ENCODE measurements at regions not wholly inside any gene's neighbourhood (a gene's known extent, or its start where the extent isn't known, plus 50 kb on each side); places are given as distances from the start of the nearest gene placed in this dataset.
A peak's percentile ranks its signal among the peaks of the same experiment; 100 is the strongest.

GRCh38 chr10:60643874-60644273 is 134.4 kb upstream of the CDK1 start:
- H3K4me3 ChIP-seq, result no peak overlapping the region
- 0% methylated on average over 1 of the region's 1 CpG for WGBS (ENCODE audit: insufficient coverage, low coverage, missing lambda C conversion rate)
- H4K20me1 ChIP-seq (replicated peaks; ENCODE audit: control insufficient read depth, insufficient read depth, low read length), result no peaks in the 10 kb centered on the region
- ChIA-PET POLR2A (no interaction called here), CTCF (ENCODE audit: low intra/inter-chr PET ratio) (interaction anchor here (1.3 kb wide), 1 partner anchor 203 kb away, joined by 4 read pairs; no protein-coding TSS in a partner anchor)
- no peak overlapping the region for H2AFZ ChIP-seq (ENCODE audit: low read depth, low read length)
- H3K4me2 ChIP-seq (ENCODE audit: insufficient read depth, low read length), result no peak overlapping the region
- no peaks in the 10 kb centered on the region for H3K79me2 ChIP-seq (ENCODE audit: control insufficient read depth, insufficient read depth, low read length)
- intact Hi-C loops (cut with micrococcal nuclease), result loop anchor here (10.0 kb wide), 1 partner anchor 309 kb away; no protein-coding TSS in a partner anchor
- peaks cover 0 to 3% of the 10 kb centered on the region in 2 experiments; a peak in 1 of 5 replicates for H3K4me1 ChIP-seq (replicated peaks in 1 of 2; ENCODE audit: control insufficient read depth in 2 of 2, insufficient read depth in 2 of 2, low read length in 2 of 2)
- H3K36me3 ChIP-seq (ENCODE audit: control insufficient read depth, insufficient read depth, low read length), result no peaks in the 10 kb centered on the region
- no peaks in the 10 kb centered on the region for H3K27me3 ChIP-seq (ENCODE audit: control insufficient read depth in 2 of 2, insufficient read depth in 2 of 2, low read length in 2 of 2)
- TF ChIP-seq TEAD4 (IDR thresholded peaks at IDR 0.05; ENCODE audit: low read length) (peak; percentile 38; the same call in 1 of the 2 replicates), TEAD4 (CRISPR knock-in tag; IDR thresholded peaks at IDR 0.05; ENCODE audit: borderline replicate concordance) (no peak), ZNF24 (IDR thresholded peaks at IDR 0.05) (no peak), ESRRA (IDR thresholded peaks at IDR 0.05; ENCODE audit: borderline replicate concordance, low read depth) (no peak), CBFA2T3 (IDR thresholded peaks at IDR 0.05) (peak; percentile 42), CBFA2T2 (conservative IDR thresholded peaks at IDR 0.05) (0 out of 2 replicates have a peak, but pooled peaks have one; percentile 13), ARID1B (IDR thresholded peaks at IDR 0.05) (0 out of 2 replicates have a peak, but pooled peaks have one; percentile 7), CCAR2 (IDR thresholded peaks at IDR 0.05; ENCODE audit: low read depth, low read length) (no peak)
- BruUV-seq (replicated peaks), result no TSS peak
- no peak overlapping the region for H3K27ac ChIP-seq (ENCODE audit: extremely low read depth, low read depth, low read length)
- in situ Hi-C loops (cut with MboI), result loop anchor here (25.0 kb wide), 1 partner anchor 432 kb away; no protein-coding TSS in a partner anchor
- ATAC-seq (no peak), DNase-seq (ENCODE audit: extremely low read depth in 1 of 4, low spot score in 3 of 4) (no peak), FAIRE-seq (no peak)
- H3K9me1 ChIP-seq (ENCODE audit: control insufficient read depth, insufficient read depth, low read length), result no peaks in the 10 kb centered on the region
- H3K9me3 ChIP-seq (replicated peaks; ENCODE audit: control insufficient read depth, insufficient read depth, low read depth, low read length), result no peaks in the 10 kb centered on the region
- no peak overlapping the region for H3K9ac ChIP-seq (ENCODE audit: insufficient read depth in 1 of 2, low read depth in 2 of 2, low read length in 2 of 2)

GRCh38 chr10:60629332-60629731 is 148.9 kb upstream of the CDK1 start:
- POLR2A ChIA-PET, result no interaction called here
- CTCF ChIA-PET (ENCODE audit: low intra/inter-chr PET ratio), result no interaction called here
- BruUV-seq (replicated peaks), result no TSS peak

More at GRCh38 chr10:60629332-60629731, 148.9 kb upstream of the CDK1 start:
- Histone ChIP-seq H2AFZ (ENCODE audit: low read depth, low read length) (no peak overlapping the region), H3K4me2 (ENCODE audit: insufficient read depth, low read length) (no peak overlapping the region), H3K9me3 (replicated peaks; ENCODE audit: control insufficient read depth, insufficient read depth, low read depth, low read length) (no peaks in the 10 kb centered on the region), H3K4me1 (replicated peaks in 1 of 2; ENCODE audit: control insufficient read depth in 2 of 2, insufficient read depth in 2 of 2, low read length in 2 of 2) (no peaks in the 10 kb centered on the region), H3K9me1 (ENCODE audit: control insufficient read depth, insufficient read depth, low read length) (no peaks in the 10 kb centered on the region), H3K9ac (ENCODE audit: insufficient read depth in 1 of 2, low read depth in 2 of 2, low read length in 2 of 2) (no peak overlapping the region), H3K27me3 (ENCODE audit: control insufficient read depth in 2 of 2, insufficient read depth in 2 of 2, low read length in 2 of 2) (no peaks in the 10 kb centered on the region), H3K36me3 (ENCODE audit: control insufficient read depth, insufficient read depth, low read length) (no peaks in the 10 kb centered on the region), H3K79me2 (ENCODE audit: control insufficient read depth, insufficient read depth, low read length) (no peaks in the 10 kb centered on the region), H4K20me1 (replicated peaks; ENCODE audit: control insufficient read depth, insufficient read depth, low read length) (no peaks in the 10 kb centered on the region), H3K4me3 (no peak overlapping the region), H3K27ac (ENCODE audit: extremely low read depth, low read depth, low read length) (no peak overlapping the region)
- ATAC-seq (no peak), DNase-seq (ENCODE audit: extremely low read depth in 1 of 4, low spot score in 3 of 4) (no peak), FAIRE-seq (no peak)
- in situ Hi-C loops (cut with MboI), result loop anchor here (25.0 kb wide), 1 partner anchor 417 kb away; no protein-coding TSS in a partner anchor
- intact Hi-C loops (cut with micrococcal nuclease), result no loop called here
- TF ChIP-seq RFX1 (IDR thresholded peaks at IDR 0.05) (peak; percentile 76), ZBTB2 (IDR thresholded peaks at IDR 0.05) (no peak)
- WGBS (ENCODE audit: insufficient coverage, low coverage, missing lambda C conversion rate), result 0% methylated on average over 1 of the region's 1 CpG
